ENCODE measurements at regions not wholly inside any gene's neighbourhood (a gene's known extent, or its start where the extent isn't known, plus 50 kb on each side); places are given as distances from the start of the nearest gene placed in this dataset.

GRCh38 chr2:23106242-23106785 is 278.7 kb upstream of the KLHL29 start:
- H3K4me3 ChIP-seq (ENCODE audit: low read depth, low read length): no peak overlapping the region
- H3K4me1 ChIP-seq (ENCODE audit: control insufficient read depth, insufficient read depth, low read length): no peaks in the 10 kb centered on the region
- no peaks in the 10 kb centered on the region for H3K36me3 ChIP-seq (ENCODE audit: control insufficient read depth, insufficient read depth, low read length)
- H3K9ac ChIP-seq (ENCODE audit: low read depth, low read length): no peak overlapping the region
- H3K27ac ChIP-seq (ENCODE audit: low read depth, low read length): no peak overlapping the region
- no peaks in the 10 kb centered on the region for H3K27me3 ChIP-seq (ENCODE audit: control insufficient read depth, insufficient read depth, low read length)
- no peaks in the 10 kb centered on the region for H3K9me3 ChIP-seq (ENCODE audit: control insufficient read depth, insufficient read depth, low read length)

GRCh38 chr2:23107327-23107941 is 277.5 kb upstream of the KLHL29 start:
- Histone ChIP-seq H3K4me1 (ENCODE audit: control insufficient read depth, insufficient read depth, low read length) (no peaks in the 10 kb centered on the region), H3K36me3 (ENCODE audit: control insufficient read depth, insufficient read depth, low read length) (no peaks in the 10 kb centered on the region), H3K27me3 (ENCODE audit: control insufficient read depth, insufficient read depth, low read length) (no peaks in the 10 kb centered on the region), H3K27ac (ENCODE audit: low read depth, low read length) (no peak overlapping the region), H3K9ac (ENCODE audit: low read depth, low read length) (no peak overlapping the region), H3K4me3 (ENCODE audit: low read depth, low read length) (no peak overlapping the region), H3K9me3 (ENCODE audit: control insufficient read depth, insufficient read depth, low read length) (no peaks in the 10 kb centered on the region)

GRCh38 chr2:23111263-23111662 is 273.7 kb upstream of the KLHL29 start:
- Histone ChIP-seq H3K27me3 (ENCODE audit: control insufficient read depth, insufficient read depth, low read length) (no peaks in the 10 kb centered on the region), H3K4me1 (ENCODE audit: control insufficient read depth, insufficient read depth, low read length) (no peaks in the 10 kb centered on the region), H3K9ac (ENCODE audit: low read depth, low read length) (no peak overlapping the region), H3K9me3 (ENCODE audit: control insufficient read depth, insufficient read depth, low read length) (no peaks in the 10 kb centered on the region), H3K36me3 (ENCODE audit: control insufficient read depth, insufficient read depth, low read length) (no peaks in the 10 kb centered on the region), H3K4me3 (ENCODE audit: low read depth, low read length) (no peak overlapping the region), H3K27ac (ENCODE audit: low read depth, low read length) (no peak overlapping the region)

GRCh38 chr2:23112517-23112916 is 272.5 kb upstream of the KLHL29 start:
- Histone ChIP-seq H3K4me1 (ENCODE audit: control insufficient read depth, insufficient read depth, low read length) (no peaks in the 10 kb centered on the region), H3K9me3 (ENCODE audit: control insufficient read depth, insufficient read depth, low read length) (no peaks in the 10 kb centered on the region), H3K9ac (ENCODE audit: low read depth, low read length) (no peak overlapping the region), H3K27ac (ENCODE audit: low read depth, low read length) (no peak overlapping the region), H3K4me3 (ENCODE audit: low read depth, low read length) (no peak overlapping the region), H3K27me3 (ENCODE audit: control insufficient read depth, insufficient read depth, low read length) (no peaks in the 10 kb centered on the region), H3K36me3 (ENCODE audit: control insufficient read depth, insufficient read depth, low read length) (no peaks in the 10 kb centered on the region)

- Histone ChIP-seq H3K4me1 (ENCODE audit: control insufficient read depth, insufficient read depth, low read length) (no peaks in the 10 kb centered on the region), H3K9ac (ENCODE audit: low read depth, low read length) (no peak overlapping the region), H3K27me3 (ENCODE audit: control insufficient read depth, insufficient read depth, low read length) (no peaks in the 10 kb centered on the region), H3K4me3 (ENCODE audit: low read depth, low read length) (no peak overlapping the region), H3K9me3 (ENCODE audit: control insufficient read depth, insufficient read depth, low read length) (no peaks in the 10 kb centered on the region), H3K27ac (ENCODE audit: low read depth, low read length) (no peak overlapping the region), H3K36me3 (ENCODE audit: control insufficient read depth, insufficient read depth, low read length) (no peaks in the 10 kb centered on the region)
Measured at GRCh38 chr2:23114299-23114698, 270.7 kb upstream of the KLHL29 start.

GRCh38 chr2:23118313-23118712 is 266.7 kb upstream of the KLHL29 start:
- H3K27ac ChIP-seq (ENCODE audit: low read depth, low read length): no peak overlapping the region
- H3K4me3 ChIP-seq (ENCODE audit: low read depth, low read length): no peak overlapping the region
- H3K9ac ChIP-seq (ENCODE audit: low read depth, low read length): no peak overlapping the region
- H3K4me1 ChIP-seq (ENCODE audit: control insufficient read depth, insufficient read depth, low read length): no peaks in the 10 kb centered on the region
- no peaks in the 10 kb centered on the region for H3K27me3 ChIP-seq (ENCODE audit: control insufficient read depth, insufficient read depth, low read length)
- no peaks in the 10 kb centered on the region for H3K36me3 ChIP-seq (ENCODE audit: control insufficient read depth, insufficient read depth, low read length)
- no peaks in the 10 kb centered on the region for H3K9me3 ChIP-seq (ENCODE audit: control insufficient read depth, insufficient read depth, low read length)

GRCh38 chr2:23118894-23119293 is 266.1 kb upstream of the KLHL29 start:
- Histone ChIP-seq H3K27ac (ENCODE audit: low read depth, low read length) (no peak overlapping the region), H3K9me3 (ENCODE audit: control insufficient read depth, insufficient read depth, low read length) (no peaks in the 10 kb centered on the region), H3K9ac (ENCODE audit: low read depth, low read length) (no peak overlapping the region), H3K4me1 (ENCODE audit: control insufficient read depth, insufficient read depth, low read length) (no peaks in the 10 kb centered on the region), H3K27me3 (ENCODE audit: control insufficient read depth, insufficient read depth, low read length) (no peaks in the 10 kb centered on the region), H3K4me3 (ENCODE audit: low read depth, low read length) (no peak overlapping the region), H3K36me3 (ENCODE audit: control insufficient read depth, insufficient read depth, low read length) (no peaks in the 10 kb centered on the region)

- H3K9me3 ChIP-seq (ENCODE audit: control insufficient read depth, insufficient read depth, low read length): no peaks in the 10 kb centered on the region
- no peaks in the 10 kb centered on the region for H3K36me3 ChIP-seq (ENCODE audit: control insufficient read depth, insufficient read depth, low read length)
- H3K4me3 ChIP-seq (ENCODE audit: low read depth, low read length): no peak overlapping the region
- no peaks in the 10 kb centered on the region for H3K4me1 ChIP-seq (ENCODE audit: control insufficient read depth, insufficient read depth, low read length)
- H3K27me3 ChIP-seq (ENCODE audit: control insufficient read depth, insufficient read depth, low read length): no peaks in the 10 kb centered on the region
- H3K9ac ChIP-seq (ENCODE audit: low read depth, low read length): no peak overlapping the region
- no peak overlapping the region for H3K27ac ChIP-seq (ENCODE audit: low read depth, low read length)
Measured at GRCh38 chr2:23120161-23120560, 264.8 kb upstream of the KLHL29 start.

GRCh38 chr2:23121968-23122648 is 262.9 kb upstream of the KLHL29 start:
- Histone ChIP-seq H3K27ac (ENCODE audit: low read depth, low read length) (no peak overlapping the region), H3K36me3 (ENCODE audit: control insufficient read depth, insufficient read depth, low read length) (no peaks in the 10 kb centered on the region), H3K9ac (ENCODE audit: low read depth, low read length) (no peak overlapping the region), H3K27me3 (ENCODE audit: control insufficient read depth, insufficient read depth, low read length) (no peaks in the 10 kb centered on the region), H3K9me3 (ENCODE audit: control insufficient read depth, insufficient read depth, low read length) (no peaks in the 10 kb centered on the region), H3K4me3 (ENCODE audit: low read depth, low read length) (no peak overlapping the region), H3K4me1 (ENCODE audit: control insufficient read depth, insufficient read depth, low read length) (no peaks in the 10 kb centered on the region)

GRCh38 chr2:23122681-23123215 is 262.2 kb upstream of the KLHL29 start:
- Histone ChIP-seq H3K4me3 (ENCODE audit: low read depth, low read length) (no peak overlapping the region), H3K36me3 (ENCODE audit: control insufficient read depth, insufficient read depth, low read length) (no peaks in the 10 kb centered on the region), H3K27me3 (ENCODE audit: control insufficient read depth, insufficient read depth, low read length) (no peaks in the 10 kb centered on the region), H3K4me1 (ENCODE audit: control insufficient read depth, insufficient read depth, low read length) (no peaks in the 10 kb centered on the region), H3K27ac (ENCODE audit: low read depth, low read length) (no peak overlapping the region), H3K9me3 (ENCODE audit: control insufficient read depth, insufficient read depth, low read length) (no peaks in the 10 kb centered on the region), H3K9ac (ENCODE audit: low read depth, low read length) (no peak overlapping the region)

- Histone ChIP-seq H3K27me3 (ENCODE audit: control insufficient read depth, insufficient read depth, low read length) (no peaks in the 10 kb centered on the region), H3K9me3 (ENCODE audit: control insufficient read depth, insufficient read depth, low read length) (no peaks in the 10 kb centered on the region; the same call in 1 of the 2 replicates), H3K4me1 (ENCODE audit: control insufficient read depth, insufficient read depth, low read length) (no peaks in the 10 kb centered on the region), H3K36me3 (ENCODE audit: control insufficient read depth, insufficient read depth, low read length) (no peaks in the 10 kb centered on the region), H3K9ac (ENCODE audit: low read depth, low read length) (no peak overlapping the region), H3K4me3 (ENCODE audit: low read depth, low read length) (no peak overlapping the region), H3K27ac (ENCODE audit: low read depth, low read length) (no peak overlapping the region)
Measured at GRCh38 chr2:23123686-23124085, 261.3 kb upstream of the KLHL29 start.

All from HUES48 (cell line).